GM19397 (cell line): ENCODE measurements at regions not wholly inside any gene's neighbourhood (a gene's known extent, or its start where the extent isn't known, plus 50 kb on each side); places are given as distances from the start of the nearest gene placed in this dataset.

Experiments
- ATAC-seq: cut with Tn5 transposase; IDR thresholded peaks from one replicate; pipeline ENCODE4 v1.9.1; 2021; ENCODE audit warnings: mild to moderate bottlenecking, moderate library complexity; ENCODE audit not compliant: unreplicated experiment

GRCh38 chr22:49276567-49276966 is 551.1 kb downstream of the BRD1 start:
- no peak for ATAC-seq

- ATAC-seq, result no peak
Observed at GRCh38 chr22:49274754-49275380, 552.8 kb downstream of the BRD1 start.

- no peak for ATAC-seq
Observed at GRCh38 chr22:49272546-49273125, 555.0 kb downstream of the BRD1 start.

DNA sequence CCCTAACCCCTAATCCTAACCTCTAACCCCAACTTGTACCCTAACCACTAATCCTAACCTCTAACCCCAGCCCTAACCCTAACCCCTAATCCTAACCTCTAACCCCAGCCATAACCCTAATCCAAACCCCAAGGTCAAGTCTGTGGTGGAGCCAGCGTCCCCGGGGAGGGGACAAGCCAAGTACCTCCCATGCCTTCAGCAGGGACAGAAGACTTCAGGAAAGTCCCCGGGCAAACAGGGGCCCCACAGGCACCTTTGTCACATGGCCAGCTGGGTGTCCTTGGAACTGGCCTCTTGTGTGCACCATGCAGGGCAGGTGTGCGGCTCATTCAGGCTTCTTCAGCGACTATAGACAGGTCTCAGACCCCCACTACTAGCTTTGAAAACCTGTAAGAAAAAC is 555.8 kb downstream of the BRD1 start:
- ATAC-seq, result no peak

DNA sequence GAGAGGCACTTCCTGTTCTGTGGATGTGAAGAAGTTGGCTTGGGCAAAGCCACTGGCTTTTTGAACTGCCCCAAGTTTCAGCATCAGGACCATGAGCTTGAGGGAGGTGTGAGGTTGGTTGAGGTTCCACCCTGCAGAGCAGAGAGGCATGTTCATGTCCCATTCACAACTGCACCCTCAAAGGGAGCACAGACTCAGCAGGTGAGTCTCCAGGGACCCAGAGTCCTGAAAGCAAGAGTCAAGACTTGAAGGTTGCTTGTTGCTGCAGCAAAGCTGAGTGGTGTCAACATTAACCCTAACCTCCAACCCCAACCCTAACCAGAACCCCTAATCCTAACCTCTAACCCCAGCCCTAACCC is 556.3 kb downstream of the BRD1 start:
- no peak for ATAC-seq

GRCh38 chr22:49270595-49271368 is 556.9 kb downstream of the BRD1 start:
- ATAC-seq, result no peak

DNA sequence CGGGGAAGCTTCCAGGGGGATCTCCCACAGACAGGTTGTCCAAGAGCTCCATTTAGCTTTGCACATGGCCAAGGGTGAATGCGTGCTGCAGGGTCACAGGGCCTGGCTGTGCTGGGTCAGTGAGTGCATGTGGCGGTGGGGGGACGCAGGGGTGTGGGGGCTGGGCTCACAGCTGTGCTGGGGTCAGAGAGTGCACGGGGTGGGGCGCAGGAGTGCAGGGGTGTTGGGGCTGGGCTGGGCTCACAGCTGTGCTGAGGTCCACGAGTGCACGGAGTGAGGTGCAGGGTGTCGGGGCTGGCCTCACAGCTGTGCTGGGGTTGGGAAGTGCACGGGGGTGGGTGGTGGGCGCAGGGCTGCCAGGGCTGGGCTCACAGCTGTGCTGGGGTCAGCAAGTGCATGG is 557.7 kb downstream of the BRD1 start:
- no peak for ATAC-seq

DNA sequence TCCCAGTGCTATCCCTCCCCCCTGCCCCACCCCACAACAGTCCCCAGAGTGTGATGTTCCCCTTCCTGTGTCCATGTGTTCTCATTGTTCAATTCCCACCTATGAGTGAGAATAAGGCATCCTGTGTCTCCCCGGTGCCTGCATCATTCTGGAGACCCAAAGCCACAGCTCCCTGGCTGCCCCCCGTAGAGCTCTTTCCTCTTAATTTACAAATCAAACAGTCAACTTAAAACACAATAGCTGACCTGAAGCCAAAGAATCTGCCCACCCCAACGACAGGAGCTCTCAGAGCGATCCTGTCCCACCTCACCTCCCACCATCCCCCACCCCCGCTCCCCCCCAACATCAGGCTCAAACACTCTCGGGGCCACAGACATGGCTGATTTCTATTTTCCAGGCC is 558.3 kb downstream of the BRD1 start:
- no peak for ATAC-seq

GRCh38 chr22:49268924-49269323 is 558.7 kb downstream of the BRD1 start:
- ATAC-seq, result no peak

DNA sequence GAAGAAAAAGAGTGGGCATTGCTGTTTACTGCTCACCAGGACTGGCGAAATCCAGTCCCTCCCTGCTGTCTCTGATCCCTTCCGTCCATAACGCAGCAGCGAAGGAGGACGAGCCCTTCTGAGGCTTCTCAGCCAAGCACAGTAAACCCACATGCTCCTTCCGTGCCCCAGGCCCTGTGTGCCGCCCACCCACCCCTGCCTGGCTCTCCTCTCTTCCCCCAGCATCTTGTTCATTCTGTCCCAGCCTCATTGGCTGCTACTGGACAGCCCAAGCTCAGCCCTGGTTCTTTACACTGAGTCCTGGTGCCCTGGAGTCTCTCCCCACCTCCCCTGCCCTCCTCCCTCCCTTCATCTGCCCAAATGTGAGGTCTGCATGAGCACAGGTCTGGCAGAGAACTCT is 559.7 kb downstream of the BRD1 start:
- ATAC-seq, result no peak

GRCh38 chr22:49266561-49267519 is 560.8 kb downstream of the BRD1 start:
- no peak for ATAC-seq

- ATAC-seq, result no peak
Observed at GRCh38 chr22:49264696-49265095, 563.0 kb downstream of the BRD1 start.

- no peak for ATAC-seq
Observed at GRCh38 chr22:49263101-49263500, 564.6 kb downstream of the BRD1 start.

GRCh38 chr22:49262167-49262566 is 565.5 kb downstream of the BRD1 start:
- ATAC-seq, result no peak

- no peak for ATAC-seq
Observed at GRCh38 chr22:49261616-49262015, 566.1 kb downstream of the BRD1 start.

DNA sequence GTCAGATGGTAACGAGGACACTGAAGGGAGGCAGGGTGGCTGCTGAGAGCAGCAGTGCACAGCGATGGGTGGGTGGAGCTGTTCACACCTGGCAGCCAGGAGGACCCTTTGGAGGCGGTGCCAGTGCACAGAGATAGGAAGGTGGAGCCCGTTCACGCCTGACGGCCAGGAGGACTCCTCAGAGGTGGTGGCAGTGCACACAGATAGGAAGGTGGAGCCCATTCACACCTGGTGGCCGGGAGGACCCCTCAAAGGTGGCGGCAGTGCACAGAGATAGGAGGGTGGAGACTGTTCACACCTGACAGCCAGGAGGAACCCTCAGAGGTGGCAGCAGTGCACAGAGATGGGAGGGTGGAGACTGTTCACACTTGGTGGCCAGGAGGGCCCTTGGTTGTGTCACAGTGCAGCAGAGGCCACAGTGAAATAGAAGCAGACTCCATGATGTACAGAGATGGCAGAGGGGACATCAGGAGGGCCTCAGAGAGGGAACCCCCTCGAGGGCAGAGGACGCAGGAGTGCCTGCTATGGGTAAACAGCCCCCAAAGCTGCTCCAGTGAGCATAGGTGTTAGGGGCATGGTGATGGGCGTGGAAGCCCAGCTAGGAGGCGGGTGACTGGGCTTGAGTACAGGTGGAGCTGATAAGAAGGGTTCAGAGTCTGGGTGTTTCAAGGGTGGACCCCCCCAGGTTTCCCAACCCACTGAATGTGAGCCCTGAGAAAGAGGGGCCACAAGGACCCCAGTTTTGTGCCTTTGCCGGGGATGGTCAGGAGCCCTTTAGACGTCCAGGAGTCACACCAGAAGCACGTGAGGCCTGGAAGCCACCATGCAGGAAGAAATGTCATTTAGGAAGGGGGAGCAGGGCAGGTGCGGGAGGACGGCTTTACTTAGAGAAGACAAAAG is 566.7 kb downstream of the BRD1 start:
- no peak for ATAC-seq

DNA sequence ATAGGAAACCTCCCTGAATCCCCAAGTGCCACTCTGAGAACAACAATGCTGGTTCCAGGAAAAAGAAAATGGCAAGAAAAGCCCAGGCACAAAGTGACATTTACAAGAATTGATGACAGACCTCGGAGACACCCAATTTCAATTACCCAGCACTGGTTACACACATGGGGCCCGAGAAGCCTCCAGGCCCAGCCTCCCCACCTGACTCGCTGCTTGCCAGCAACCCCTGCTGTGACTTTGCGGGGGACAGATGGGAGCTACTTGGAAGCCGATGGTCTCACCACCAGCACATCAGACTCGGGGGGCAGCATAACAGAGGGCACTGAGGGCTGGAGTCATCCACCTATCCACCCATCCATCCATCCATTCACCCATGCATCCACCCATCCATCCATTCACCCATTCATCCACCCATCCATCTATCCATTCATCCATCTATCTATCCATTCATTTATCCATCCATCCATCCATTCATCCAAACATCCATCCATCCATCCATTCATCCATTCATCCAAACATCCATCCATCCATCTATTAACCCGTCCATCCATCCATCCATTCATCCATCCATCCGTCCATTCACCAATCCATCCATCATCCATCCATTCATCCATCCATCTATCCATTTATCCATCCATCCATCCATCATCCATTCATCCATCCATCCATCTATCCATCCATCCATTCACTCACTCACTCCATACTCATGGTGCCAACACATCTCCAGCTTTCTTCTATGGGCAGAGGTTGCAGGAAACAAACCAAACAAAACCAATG is 567.6 kb downstream of the BRD1 start:
- no peak for ATAC-seq

- ATAC-seq, result no peak
Observed at GRCh38 chr22:49258107-49259010, 569.3 kb downstream of the BRD1 start.
